ENCODE measurements at regions not wholly inside any gene's neighbourhood (a gene's known extent, or its start where the extent isn't known, plus 50 kb on each side); places are given as distances from the start of the nearest gene placed in this dataset.

DNA sequence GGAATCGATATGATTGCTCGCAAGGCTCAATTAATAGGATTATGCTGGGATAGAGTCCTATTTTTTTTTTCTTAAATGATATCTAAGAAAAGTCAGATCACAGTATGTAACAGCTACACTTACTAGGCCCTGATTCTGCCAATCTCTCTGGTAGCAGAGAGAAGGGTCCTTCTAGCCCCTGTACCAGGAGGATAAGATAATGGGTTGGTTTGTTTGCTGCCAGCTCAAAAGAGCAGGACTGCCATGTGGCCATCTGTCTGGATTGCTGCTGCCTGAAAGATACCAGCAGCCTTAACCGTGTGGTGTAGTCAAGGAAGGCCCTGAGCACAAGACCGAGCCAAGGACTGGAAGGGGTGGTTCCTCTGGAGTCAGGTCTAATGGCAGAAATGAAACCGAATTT is 236.4 kb downstream of the KLF13 start:
- TF ChIP-seq ZNF785 (tag by site-specific recombination; IDR thresholded peaks at IDR 0.05) = no peak
- no peak for TF ChIP-seq ZNF138 (tag by site-specific recombination; IDR thresholded peaks at IDR 0.05; ENCODE audit: borderline replicate concordance)
- TF ChIP-seq ZBTB8A (tag by site-specific recombination; IDR thresholded peaks at IDR 0.05) = no peak
- TF ChIP-seq, protein P1, sequence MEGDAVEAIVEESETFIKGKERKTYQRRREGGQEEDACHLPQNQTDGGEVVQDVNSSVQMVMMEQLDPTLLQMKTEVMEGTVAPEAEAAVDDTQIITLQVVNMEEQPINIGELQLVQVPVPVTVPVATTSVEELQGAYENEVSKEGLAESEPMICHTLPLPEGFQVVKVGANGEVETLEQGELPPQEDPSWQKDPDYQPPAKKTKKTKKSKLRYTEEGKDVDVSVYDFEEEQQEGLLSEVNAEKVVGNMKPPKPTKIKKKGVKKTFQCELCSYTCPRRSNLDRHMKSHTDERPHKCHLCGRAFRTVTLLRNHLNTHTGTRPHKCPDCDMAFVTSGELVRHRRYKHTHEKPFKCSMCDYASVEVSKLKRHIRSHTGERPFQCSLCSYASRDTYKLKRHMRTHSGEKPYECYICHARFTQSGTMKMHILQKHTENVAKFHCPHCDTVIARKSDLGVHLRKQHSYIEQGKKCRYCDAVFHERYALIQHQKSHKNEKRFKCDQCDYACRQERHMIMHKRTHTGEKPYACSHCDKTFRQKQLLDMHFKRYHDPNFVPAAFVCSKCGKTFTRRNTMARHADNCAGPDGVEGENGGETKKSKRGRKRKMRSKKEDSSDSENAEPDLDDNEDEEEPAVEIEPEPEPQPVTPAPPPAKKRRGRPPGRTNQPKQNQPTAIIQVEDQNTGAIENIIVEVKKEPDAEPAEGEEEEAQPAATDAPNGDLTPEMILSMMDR (tag by site-specific recombination; IDR thresholded peaks at IDR 0.05) = no peak
- TF ChIP-seq, protein P2, sequence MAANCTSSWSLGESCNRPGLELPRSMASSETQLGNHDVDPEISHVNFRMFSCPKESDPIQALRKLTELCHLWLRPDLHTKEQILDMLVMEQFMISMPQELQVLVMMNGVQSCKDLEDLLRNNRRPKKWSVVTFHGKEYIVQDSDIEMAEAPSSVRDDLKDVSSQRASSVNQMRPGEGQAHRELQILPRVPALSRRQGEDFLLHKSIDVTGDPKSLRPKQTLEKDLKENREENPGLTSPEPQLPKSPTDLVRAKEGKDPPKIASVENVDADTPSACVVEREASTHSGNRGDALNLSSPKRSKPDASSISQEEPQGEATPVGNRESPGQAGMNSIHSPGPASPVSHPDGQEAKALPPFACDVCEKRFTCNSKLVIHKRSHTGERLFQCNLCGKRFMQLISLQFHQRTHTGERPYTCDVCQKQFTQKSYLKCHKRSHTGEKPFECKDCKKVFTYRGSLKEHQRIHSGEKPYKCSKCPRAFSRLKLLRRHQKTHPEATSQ (tag by site-specific recombination; IDR thresholded peaks at IDR 0.05) = no peak
- no peak for TF ChIP-seq ELK4 (IDR thresholded peaks at IDR 0.05; ENCODE audit: borderline replicate concordance, low read depth, low read length)
- TF ChIP-seq ZNF530 (tag by site-specific recombination; IDR thresholded peaks at IDR 0.05; ENCODE audit: low read depth) = no peak
- TF ChIP-seq ZNF362 (tag by site-specific recombination; IDR thresholded peaks at IDR 0.05) = no peak
- TF ChIP-seq ZNF175 (tag by site-specific recombination; IDR thresholded peaks at IDR 0.05) = no peak
- no peak for TF ChIP-seq ZNF335 (tag by site-specific recombination; conservative IDR thresholded peaks at IDR 0.05)
- TF ChIP-seq, protein P3, sequence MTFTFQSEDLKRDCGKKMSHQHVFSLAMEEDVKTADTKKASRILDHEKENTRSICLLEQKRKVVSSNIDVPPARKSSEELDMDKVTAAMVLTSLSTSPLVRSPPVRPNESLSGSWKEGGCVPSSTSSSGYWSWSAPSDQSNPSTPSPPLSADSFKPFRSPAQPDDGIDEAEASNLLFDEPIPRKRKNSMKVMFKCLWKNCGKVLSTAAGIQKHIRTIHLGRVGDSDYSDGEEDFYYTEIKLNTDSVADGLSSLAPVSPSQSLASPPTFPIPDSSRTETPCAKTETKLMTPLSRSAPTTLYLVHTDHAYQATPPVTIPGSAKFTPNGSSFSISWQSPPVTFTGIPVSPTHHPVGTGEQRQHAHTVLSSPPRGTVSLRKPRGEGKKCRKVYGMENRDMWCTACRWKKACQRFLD (tag by site-specific recombination; IDR thresholded peaks at IDR 0.05) = no peak

Data from HEK293 (cell line).